VCaP (cell line): ENCODE measurements at regions not wholly inside any gene's neighbourhood (a gene's known extent, or its start where the extent isn't known, plus 50 kb on each side); places are given as distances from the start of the nearest gene placed in this dataset.

Experiments used
- H3K27ac ChIP-seq: fragments of 450-650 bp; 2 replicates; pipeline ENCODE4 v1.5.1; 2017
- TF ChIP-seq, protein P1 (sequence below): fragments of 450-650 bp; conservative IDR thresholded peaks from 2 replicates; pipeline ENCODE4 v1.5.1; 2017; ENCODE audit warnings: mild to moderate bottlenecking, moderate library complexity

DNA sequence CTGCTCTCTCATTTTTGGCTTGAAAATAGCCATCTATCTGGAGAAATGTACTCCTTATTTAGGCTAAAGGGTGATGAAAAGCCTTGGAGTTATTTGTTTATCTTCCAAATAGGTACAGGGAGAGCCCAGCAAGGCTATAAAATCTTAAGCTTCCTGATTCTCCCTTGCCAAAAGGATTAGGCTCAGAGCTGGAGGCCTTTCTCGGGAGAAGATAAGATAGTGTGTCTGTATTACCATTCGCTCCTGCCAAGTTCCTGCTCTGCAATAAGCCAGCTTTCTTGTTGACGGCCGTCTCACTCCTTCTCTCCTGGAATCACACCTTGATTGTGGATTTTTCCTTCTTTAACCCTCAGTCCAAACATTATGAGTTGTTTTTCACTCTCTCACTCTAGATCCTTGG is 171.8 kb upstream of the TTC29 start:
- TF ChIP-seq, protein P1, sequence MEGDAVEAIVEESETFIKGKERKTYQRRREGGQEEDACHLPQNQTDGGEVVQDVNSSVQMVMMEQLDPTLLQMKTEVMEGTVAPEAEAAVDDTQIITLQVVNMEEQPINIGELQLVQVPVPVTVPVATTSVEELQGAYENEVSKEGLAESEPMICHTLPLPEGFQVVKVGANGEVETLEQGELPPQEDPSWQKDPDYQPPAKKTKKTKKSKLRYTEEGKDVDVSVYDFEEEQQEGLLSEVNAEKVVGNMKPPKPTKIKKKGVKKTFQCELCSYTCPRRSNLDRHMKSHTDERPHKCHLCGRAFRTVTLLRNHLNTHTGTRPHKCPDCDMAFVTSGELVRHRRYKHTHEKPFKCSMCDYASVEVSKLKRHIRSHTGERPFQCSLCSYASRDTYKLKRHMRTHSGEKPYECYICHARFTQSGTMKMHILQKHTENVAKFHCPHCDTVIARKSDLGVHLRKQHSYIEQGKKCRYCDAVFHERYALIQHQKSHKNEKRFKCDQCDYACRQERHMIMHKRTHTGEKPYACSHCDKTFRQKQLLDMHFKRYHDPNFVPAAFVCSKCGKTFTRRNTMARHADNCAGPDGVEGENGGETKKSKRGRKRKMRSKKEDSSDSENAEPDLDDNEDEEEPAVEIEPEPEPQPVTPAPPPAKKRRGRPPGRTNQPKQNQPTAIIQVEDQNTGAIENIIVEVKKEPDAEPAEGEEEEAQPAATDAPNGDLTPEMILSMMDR, result no peak
- peak overlapping the region; percentile 94 for H3K27ac ChIP-seq

DNA sequence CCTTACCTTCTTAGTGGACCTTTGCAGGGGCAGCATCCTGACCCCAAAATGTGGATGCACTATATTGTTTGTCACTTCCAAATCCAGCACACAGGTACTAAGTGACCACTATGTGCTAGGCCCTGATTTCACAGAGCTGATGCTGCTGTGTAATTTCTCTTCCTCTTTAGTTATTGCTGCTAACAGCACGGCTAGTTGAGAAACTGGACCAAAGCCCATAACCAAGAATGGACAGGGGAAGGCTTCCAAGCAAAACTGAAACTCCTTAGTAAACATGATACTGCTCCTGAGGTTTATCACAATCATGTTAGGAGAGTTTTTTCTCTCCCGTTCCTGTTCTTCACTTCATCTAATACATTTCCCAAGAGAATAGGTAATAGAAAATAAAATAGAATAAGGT is 172.9 kb upstream of the TTC29 start:
- TF ChIP-seq, protein P1, result no peak
- peak overlapping the region; percentile 94 for H3K27ac ChIP-seq

DNA sequence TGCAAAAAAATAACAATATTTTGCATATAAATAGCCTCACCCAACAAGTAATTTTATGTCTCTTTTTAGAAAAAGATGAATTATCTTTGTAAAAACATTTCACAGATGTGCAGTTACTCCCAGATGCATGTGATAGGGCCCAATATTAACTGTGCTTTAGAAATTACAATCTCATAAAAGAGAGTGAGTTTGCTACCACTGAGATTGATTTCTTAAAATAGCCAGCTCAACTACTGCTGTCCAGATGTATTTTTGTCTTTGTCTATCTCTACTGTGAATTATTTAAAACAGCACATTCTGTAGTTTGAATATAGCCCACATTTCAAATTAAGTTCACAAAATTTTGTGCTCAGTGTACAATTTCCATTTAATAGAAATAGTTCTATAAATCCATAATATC is 177.0 kb upstream of the TTC29 start:
- TF ChIP-seq, protein P1, result no peak
- H3K27ac ChIP-seq, result no peak overlapping the region

DNA sequence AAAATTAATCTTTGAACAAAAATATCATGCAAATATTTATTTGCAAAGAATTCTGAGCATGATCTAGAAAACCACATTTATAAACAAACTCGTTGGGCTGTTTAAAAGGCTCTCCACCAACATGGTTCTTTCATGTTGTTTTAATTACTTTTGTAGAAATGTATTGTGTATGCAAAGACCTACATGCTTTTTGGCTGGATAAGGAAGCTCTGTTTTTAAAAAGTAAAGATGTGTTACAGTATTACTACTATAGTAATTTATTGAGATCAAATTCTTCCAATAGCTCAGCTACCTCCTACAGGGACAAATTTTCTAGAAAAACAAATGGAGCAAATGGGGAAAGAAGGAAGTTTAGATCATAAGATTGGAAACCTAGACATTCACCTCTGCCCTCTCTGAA is 177.5 kb upstream of the TTC29 start:
- no peak overlapping the region for H3K27ac ChIP-seq
- TF ChIP-seq, protein P1, result no peak

DNA sequence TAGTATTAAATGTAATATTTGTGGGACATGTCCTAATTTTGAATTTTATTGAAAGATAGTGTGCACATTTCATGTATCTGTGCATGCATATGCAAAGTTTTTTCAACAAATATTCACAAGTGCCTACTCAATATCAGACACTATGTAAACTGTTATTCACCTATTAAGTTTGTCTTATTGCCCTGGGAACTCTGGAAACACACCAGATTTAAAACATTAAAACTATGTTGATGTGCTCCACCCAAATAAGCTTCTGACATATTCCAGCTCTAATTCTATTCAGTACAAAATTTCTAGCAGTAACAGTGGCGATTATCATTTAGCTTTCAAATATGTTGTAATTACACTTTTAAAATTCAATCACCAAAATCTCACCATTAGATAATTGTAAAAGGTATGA is 183.1 kb upstream of the TTC29 start:
- no peak overlapping the region for H3K27ac ChIP-seq

DNA sequence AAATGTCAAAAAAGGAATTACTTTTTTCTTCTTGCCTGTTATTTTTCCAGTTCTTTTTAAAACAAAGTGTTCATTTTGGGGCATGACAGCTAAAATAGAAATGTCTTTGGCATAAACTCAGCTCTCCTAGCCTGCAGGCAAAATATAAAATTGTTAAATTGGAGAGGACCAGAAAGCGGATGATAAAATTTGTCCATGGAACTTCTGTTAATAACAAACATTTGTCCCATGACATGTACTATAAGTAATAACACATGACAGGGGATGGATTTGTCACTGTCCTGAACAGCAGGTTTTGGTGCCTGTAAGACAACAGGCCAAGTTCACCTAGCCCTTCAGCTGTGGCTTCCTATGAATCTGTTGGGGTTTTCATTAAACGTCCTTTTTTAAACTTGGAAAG is 184.0 kb upstream of the TTC29 start:
- no peak overlapping the region for H3K27ac ChIP-seq
- TF ChIP-seq, protein P1, result no peak

More for the DNA sequence above, 183.1 kb upstream of the TTC29 start:
- TF ChIP-seq, protein P1, result no peak

DNA sequence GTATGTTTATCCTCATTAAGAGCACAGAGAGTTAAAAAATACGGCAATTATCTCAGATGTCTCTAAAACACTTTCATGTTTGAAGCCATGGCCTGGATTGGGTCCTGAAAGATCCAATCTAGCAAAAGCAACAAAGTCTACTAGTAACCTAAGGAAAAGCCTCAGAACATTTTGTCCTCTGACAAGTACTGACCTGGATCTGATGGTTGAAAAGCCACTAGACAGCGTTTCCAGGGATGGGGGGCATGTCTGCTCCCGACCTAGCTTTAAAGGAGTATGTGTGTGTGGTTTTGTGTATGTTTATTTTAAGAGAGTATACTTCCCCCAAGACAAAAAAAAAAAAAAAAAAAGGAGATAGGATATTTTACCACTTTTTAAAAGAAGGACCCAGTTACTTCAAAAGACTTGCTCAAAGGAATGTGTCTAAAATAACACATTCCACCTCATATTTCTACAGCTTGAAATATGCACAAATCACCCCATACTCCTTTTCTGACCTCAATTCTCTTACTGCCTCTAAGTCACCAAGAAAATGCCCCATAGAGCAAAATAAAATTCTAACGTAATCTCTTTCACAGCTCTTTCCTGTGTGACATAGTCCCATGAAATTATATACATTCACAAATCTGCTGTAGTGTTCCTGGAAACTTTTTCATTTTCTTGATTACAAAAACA is 189.0 kb upstream of the TTC29 start:
- no peak overlapping the region for H3K27ac ChIP-seq
- TF ChIP-seq, protein P1, result no peak
